HepG2 (cell line): ENCODE measurements at regions not wholly inside any gene's neighbourhood (a gene's known extent, or its start where the extent isn't known, plus 50 kb on each side); places are given as distances from the start of the nearest gene placed in this dataset.

Experiments used
- ATAC-seq: fragments of 200-7000 bp; cut with Tn5 transposase; 3 replicates; pipeline ENCODE4 v1.9.1; 2020; ENCODE audit warnings: mild to moderate bottlenecking, moderate library complexity
- BruUV-seq: library from RNA; stranded (reverse); fragments of 400-500 nt; replicated peaks from 2 replicates; lab custom pipeline; 2021; lab: Mats Ljungman, UMichigan
- CTCF ChIA-PET: fragments of 300-600 bp; formaldehyde crosslinking; extraction: SDS; loops from one replicate; lab custom pipeline; 2021; ENCODE audit warnings: low total read pairs, inconsistent platforms, low intra/inter-chr PET ratio; lab: Yijun Ruan, JAX
- POLR2A ChIA-PET: fragments of 350-600 bp; sonication (Branson Sonifier 250); formaldehyde crosslinking; loops from one replicate; lab custom pipeline; 2020; ENCODE audit warnings: antibody characterized with exemption, inconsistent platforms; lab: Yijun Ruan, JAX
- DNase-seq: peaks from one replicate; pipeline ENCODE4 v3.0.0-alpha.2; 2015; ENCODE audit warnings: low spot score
- FAIRE-seq: peaks from 3 replicates; lab custom pipeline; 2011; peaks lifted over from hg19 to GRCh38; lab: Jason Lieb, UNC
- H2AFZ ChIP-seq: one replicate; pipeline ENCODE4 v1.6.1; 2011; ENCODE audit warnings: low read length, inconsistent platforms
- H3K27ac ChIP-seq: fragments of 300-600 bp; 3 replicates; pipeline ENCODE4 v1.8.0; 2011; ENCODE audit warnings: mixed run types, mild to moderate bottlenecking, mixed read lengths, low read length, inconsistent platforms; ENCODE audit not compliant: insufficient read depth; ENCODE audit errors: extremely low read length
- H3K27me3 ChIP-seq, 2 experiments: fragments of 200-600 bp in 1 of 2; 2 replicates in 1 of 2; 3 replicates in 1 of 2; pipeline versions ENCODE4 v1.6.0 to v1.8.0; 2011; ENCODE audit warnings: low read length in 2 of 2, mild to moderate bottlenecking in 2 of 2, moderate library complexity in 2 of 2, inconsistent platforms in 1 of 2; ENCODE audit not compliant: insufficient read depth in 2 of 2, control insufficient read depth in 1 of 2
- H3K36me3 ChIP-seq, 2 experiments: fragments of 200-600 bp in 1 of 2; replicated peaks in 1 of 2; 2 replicates in 1 of 2; 3 replicates in 1 of 2; pipeline versions ENCODE4 v1.5.1 to v1.8.0; 2011; ENCODE audit warnings: low read length in 2 of 2, inconsistent platforms in 1 of 2; ENCODE audit not compliant: insufficient read depth in 2 of 2, control insufficient read depth in 1 of 2
- H3K4me1 ChIP-seq: 2 replicates; pipeline ENCODE4 v1.5.1; 2012; ENCODE audit warnings: low read length, inconsistent platforms; ENCODE audit not compliant: insufficient read depth
- H3K4me2 ChIP-seq: 2 replicates; pipeline ENCODE4 v1.6.0; 2011; ENCODE audit warnings: low read depth, low read length, inconsistent platforms
- H3K4me3 ChIP-seq, 3 experiments: fragments of 200-600 bp in 1 of 3; sonication (generic), shearing (Covaris generic) in 1 of 3; replicated peaks in 1 of 3; 2 replicates each; pipeline ENCODE4 v1.5.1; 2011 to 2016; ENCODE audit warnings: low read length in 3 of 3, inconsistent platforms in 2 of 3, low read depth in 2 of 3, mild to moderate bottlenecking in 2 of 3, control low read depth in 1 of 3, mixed read lengths in 1 of 3; ENCODE audit not compliant: insufficient read depth in 1 of 3
- H3K79me2 ChIP-seq: one replicate; pipeline ENCODE4 v1.6.1; 2011; ENCODE audit warnings: low read length, inconsistent platforms; ENCODE audit not compliant: insufficient read depth
- H3K9ac ChIP-seq: 2 replicates; pipeline ENCODE4 v1.6.0; 2011; ENCODE audit warnings: mild to moderate bottlenecking, low read depth, low read length, inconsistent platforms; ENCODE audit not compliant: insufficient read depth
- H3K9me3 ChIP-seq: 2 replicates; pipeline ENCODE4 v1.5.1; 2012; ENCODE audit warnings: mild to moderate bottlenecking, low read length
- H4K20me1 ChIP-seq: 2 replicates; pipeline ENCODE4 v1.6.0; 2011; ENCODE audit warnings: inconsistent platforms, mild to moderate bottlenecking, low read length, moderate library complexity; ENCODE audit not compliant: insufficient read depth
- ISX ChIP-seq: sonication (generic); formaldehyde crosslinking; conservative IDR thresholded peaks from 2 replicates; pipeline ENCODE4 v1.5.0; 2020; ENCODE audit warnings: missing genetic modification reagents
- JUN ChIP-seq: sonication (generic); formaldehyde crosslinking; IDR thresholded peaks from 2 replicates; pipeline ENCODE4 v1.4.0; 2020; ENCODE audit warnings: mild to moderate bottlenecking, missing genetic modification reagents
- JUNB ChIP-seq: sonication (generic); formaldehyde crosslinking; IDR thresholded peaks from 2 replicates; pipeline ENCODE4 v1.8.0; 2022; ENCODE audit warnings: missing genetic modification reagents, mild to moderate bottlenecking, borderline replicate concordance
- KLF15 ChIP-seq: sonication (generic); formaldehyde crosslinking; IDR thresholded peaks from 2 replicates; pipeline ENCODE4 v1.8.1; 2023; ENCODE audit warnings: borderline replicate concordance, mild to moderate bottlenecking, inconsistent platforms, missing genetic modification reagents, mixed read lengths
- PHF8 ChIP-seq: sonication (generic); formaldehyde crosslinking; IDR thresholded peaks from 2 replicates; pipeline ENCODE4 v1.5.0; 2020; ENCODE audit warnings: missing genetic modification reagents
- SP140L ChIP-seq: sonication (generic); formaldehyde crosslinking; IDR thresholded peaks from 2 replicates; pipeline ENCODE4 v1.4.0; 2020; ENCODE audit warnings: missing genetic modification reagents, borderline replicate concordance
- ZIK1 ChIP-seq: sonication (generic); formaldehyde crosslinking; IDR thresholded peaks from 2 replicates; pipeline ENCODE4 v1.5.0; 2020; ENCODE audit warnings: mild to moderate bottlenecking, low read depth, missing genetic modification reagents, borderline replicate concordance
- ZNF230 ChIP-seq: sonication (generic); formaldehyde crosslinking; IDR thresholded peaks from 2 replicates; pipeline ENCODE4 v1.4.0; 2020; ENCODE audit warnings: mild to moderate bottlenecking, missing genetic modification reagents
- ZSCAN12 ChIP-seq: sonication (generic); formaldehyde crosslinking; IDR thresholded peaks from 2 replicates; pipeline ENCODE4 v1.9.0; 2021; ENCODE audit warnings: mild to moderate bottlenecking, missing genetic modification reagents
- WGBS: methylation state at CpG from one replicate; pipeline ENCODE4 v1.1.6; 2017; ENCODE audit warnings: low lambda C conversion rate; 5-methylcytosine and 5-hydroxymethylcytosine counted together
- in situ Hi-C: cut with HindIII; loops from 2 replicates; pipeline ENCODE4 v1.10.0; 2017; ENCODE audit warnings: low pct_unique_long_range_greater_than_20kb; ENCODE audit not compliant: extremely low pct_ligation_motif_present
- intact Hi-C: fragments of 100-400 bp; cut with micrococcal nuclease; formaldehyde crosslinking; loops from one replicate; pipeline ENCODE4 v1.10.0; 2022; ENCODE audit not compliant: unreplicated experiment
- TF ChIP-seq, protein P1 (sequence below): sonication (generic); formaldehyde crosslinking; IDR thresholded peaks from 2 replicates; pipeline ENCODE4 v1.4.0; 2020; ENCODE audit warnings: mild to moderate bottlenecking, missing genetic modification reagents
- TF ChIP-seq, protein P2 (sequence below): IDR thresholded peaks from 2 replicates; pipeline ENCODE4 v1.4.0; 2020; ENCODE audit warnings: mild to moderate bottlenecking, missing genetic modification reagents
- TF ChIP-seq, protein P3 (sequence below): sonication (generic); formaldehyde crosslinking; IDR thresholded peaks from 2 replicates; pipeline ENCODE4 v1.4.0; 2020; ENCODE audit warnings: missing genetic modification reagents

DNA sequence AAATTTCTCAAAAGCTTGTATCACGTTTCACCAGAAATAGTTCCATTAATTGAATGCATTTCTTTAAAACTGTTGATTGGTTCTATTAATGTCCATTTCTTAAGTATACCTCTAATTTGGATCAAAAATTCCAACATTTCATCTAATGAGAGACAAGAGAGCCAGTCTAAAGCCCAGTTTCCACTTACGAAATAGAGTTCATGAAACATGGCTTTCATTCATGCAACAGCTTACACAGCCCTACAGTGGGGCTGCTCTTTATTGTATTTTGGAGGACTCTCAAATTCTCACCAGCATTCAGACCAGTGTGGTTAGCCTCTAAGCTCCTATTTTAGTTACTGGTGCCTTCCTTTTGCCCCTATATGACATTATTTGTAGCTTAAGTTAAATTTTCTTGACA is 566.9 kb upstream of the RGMB start:
- Histone ChIP-seq H3K4me3 (no peak overlapping the region), H4K20me1 (no peaks in the 10 kb centered on the region), H3K4me2 (no peak overlapping the region), H2AFZ (no peak overlapping the region), H3K9ac (no peak overlapping the region), H3K27ac (no peak overlapping the region), H3K36me3 (no peaks in the 10 kb centered on the region), H3K27me3 (no peaks in the 10 kb centered on the region), H3K9me3 (no peaks in the 10 kb centered on the region), H3K79me2 (no peaks in the 10 kb centered on the region), H3K4me1 (peaks cover 10% of the 10 kb centered on the region)
- CTCF ChIA-PET: no interaction called here
- DNase-seq (no peak), FAIRE-seq (no peak), ATAC-seq (no peak)
- TF ChIP-seq ISX (CRISPR knock-in tag) (no peak), KLF15 (CRISPR knock-in tag) (no peak)
- TF ChIP-seq, protein P1, sequence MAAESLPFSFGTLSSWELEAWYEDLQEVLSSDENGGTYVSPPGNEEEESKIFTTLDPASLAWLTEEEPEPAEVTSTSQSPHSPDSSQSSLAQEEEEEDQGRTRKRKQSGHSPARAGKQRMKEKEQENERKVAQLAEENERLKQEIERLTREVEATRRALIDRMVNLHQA (CRISPR knock-in tag): no peak
- TF ChIP-seq, protein P2, sequence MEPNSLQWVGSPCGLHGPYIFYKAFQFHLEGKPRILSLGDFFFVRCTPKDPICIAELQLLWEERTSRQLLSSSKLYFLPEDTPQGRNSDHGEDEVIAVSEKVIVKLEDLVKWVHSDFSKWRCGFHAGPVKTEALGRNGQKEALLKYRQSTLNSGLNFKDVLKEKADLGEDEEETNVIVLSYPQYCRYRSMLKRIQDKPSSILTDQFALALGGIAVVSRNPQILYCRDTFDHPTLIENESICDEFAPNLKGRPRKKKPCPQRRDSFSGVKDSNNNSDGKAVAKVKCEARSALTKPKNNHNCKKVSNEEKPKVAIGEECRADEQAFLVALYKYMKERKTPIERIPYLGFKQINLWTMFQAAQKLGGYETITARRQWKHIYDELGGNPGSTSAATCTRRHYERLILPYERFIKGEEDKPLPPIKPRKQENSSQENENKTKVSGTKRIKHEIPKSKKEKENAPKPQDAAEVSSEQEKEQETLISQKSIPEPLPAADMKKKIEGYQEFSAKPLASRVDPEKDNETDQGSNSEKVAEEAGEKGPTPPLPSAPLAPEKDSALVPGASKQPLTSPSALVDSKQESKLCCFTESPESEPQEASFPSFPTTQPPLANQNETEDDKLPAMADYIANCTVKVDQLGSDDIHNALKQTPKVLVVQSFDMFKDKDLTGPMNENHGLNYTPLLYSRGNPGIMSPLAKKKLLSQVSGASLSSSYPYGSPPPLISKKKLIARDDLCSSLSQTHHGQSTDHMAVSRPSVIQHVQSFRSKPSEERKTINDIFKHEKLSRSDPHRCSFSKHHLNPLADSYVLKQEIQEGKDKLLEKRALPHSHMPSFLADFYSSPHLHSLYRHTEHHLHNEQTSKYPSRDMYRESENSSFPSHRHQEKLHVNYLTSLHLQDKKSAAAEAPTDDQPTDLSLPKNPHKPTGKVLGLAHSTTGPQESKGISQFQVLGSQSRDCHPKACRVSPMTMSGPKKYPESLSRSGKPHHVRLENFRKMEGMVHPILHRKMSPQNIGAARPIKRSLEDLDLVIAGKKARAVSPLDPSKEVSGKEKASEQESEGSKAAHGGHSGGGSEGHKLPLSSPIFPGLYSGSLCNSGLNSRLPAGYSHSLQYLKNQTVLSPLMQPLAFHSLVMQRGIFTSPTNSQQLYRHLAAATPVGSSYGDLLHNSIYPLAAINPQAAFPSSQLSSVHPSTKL (CRISPR knock-in tag): no peak
- in situ Hi-C loops: no loop called here
- POLR2A ChIA-PET: no interaction called here
- no TSS peak for BruUV-seq
- intact Hi-C loops: no loop called here
- 2% methylated on average over 2 of the region's 2 CpGs for WGBS

DNA sequence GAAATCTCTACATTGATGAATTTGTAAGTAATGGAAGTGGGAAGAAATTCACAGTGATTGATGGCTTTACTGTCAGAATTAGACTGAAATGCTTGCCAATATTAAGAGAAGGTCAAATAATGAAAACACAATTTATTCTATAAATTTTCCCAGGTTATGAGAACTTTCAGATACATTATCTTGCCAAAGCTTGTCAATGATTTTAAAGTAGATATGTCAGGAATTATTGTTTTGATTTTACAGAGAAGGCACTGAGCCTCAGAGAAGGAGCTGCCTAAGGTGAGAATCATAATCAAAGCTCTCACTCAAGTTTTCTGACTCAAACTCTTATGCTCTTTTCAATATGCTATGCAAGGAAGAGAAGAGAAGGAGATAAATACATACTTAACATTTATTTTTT is 564.0 kb upstream of the RGMB start:
- Histone ChIP-seq H4K20me1 (no peaks in the 10 kb centered on the region), H3K4me1 (peaks cover 6% of the 10 kb centered on the region), H3K9ac (no peak overlapping the region), H3K4me3 (no peak overlapping the region), H2AFZ (no peak overlapping the region), H3K36me3 (no peaks in the 10 kb centered on the region), H3K4me2 (no peak overlapping the region), H3K79me2 (no peaks in the 10 kb centered on the region), H3K27me3 (no peaks in the 10 kb centered on the region), H3K27ac (no peak overlapping the region), H3K9me3 (no peaks in the 10 kb centered on the region)
- in situ Hi-C loops: no loop called here
- intact Hi-C loops: no loop called here
- ATAC-seq (no peak), DNase-seq (no peak), FAIRE-seq (no peak)
- ChIA-PET POLR2A (no interaction called here), CTCF (no interaction called here)
- no TSS peak for BruUV-seq
- TF ChIP-seq ZIK1 (CRISPR knock-in tag) (no peak), ZSCAN12 (CRISPR knock-in tag) (no peak), PHF8 (no peak), SP140L (CRISPR knock-in tag) (no peak), ZNF230 (CRISPR knock-in tag) (no peak), JUN (CRISPR knock-in tag) (no peak), JUNB (CRISPR knock-in tag) (no peak)
- TF ChIP-seq, protein P3, sequence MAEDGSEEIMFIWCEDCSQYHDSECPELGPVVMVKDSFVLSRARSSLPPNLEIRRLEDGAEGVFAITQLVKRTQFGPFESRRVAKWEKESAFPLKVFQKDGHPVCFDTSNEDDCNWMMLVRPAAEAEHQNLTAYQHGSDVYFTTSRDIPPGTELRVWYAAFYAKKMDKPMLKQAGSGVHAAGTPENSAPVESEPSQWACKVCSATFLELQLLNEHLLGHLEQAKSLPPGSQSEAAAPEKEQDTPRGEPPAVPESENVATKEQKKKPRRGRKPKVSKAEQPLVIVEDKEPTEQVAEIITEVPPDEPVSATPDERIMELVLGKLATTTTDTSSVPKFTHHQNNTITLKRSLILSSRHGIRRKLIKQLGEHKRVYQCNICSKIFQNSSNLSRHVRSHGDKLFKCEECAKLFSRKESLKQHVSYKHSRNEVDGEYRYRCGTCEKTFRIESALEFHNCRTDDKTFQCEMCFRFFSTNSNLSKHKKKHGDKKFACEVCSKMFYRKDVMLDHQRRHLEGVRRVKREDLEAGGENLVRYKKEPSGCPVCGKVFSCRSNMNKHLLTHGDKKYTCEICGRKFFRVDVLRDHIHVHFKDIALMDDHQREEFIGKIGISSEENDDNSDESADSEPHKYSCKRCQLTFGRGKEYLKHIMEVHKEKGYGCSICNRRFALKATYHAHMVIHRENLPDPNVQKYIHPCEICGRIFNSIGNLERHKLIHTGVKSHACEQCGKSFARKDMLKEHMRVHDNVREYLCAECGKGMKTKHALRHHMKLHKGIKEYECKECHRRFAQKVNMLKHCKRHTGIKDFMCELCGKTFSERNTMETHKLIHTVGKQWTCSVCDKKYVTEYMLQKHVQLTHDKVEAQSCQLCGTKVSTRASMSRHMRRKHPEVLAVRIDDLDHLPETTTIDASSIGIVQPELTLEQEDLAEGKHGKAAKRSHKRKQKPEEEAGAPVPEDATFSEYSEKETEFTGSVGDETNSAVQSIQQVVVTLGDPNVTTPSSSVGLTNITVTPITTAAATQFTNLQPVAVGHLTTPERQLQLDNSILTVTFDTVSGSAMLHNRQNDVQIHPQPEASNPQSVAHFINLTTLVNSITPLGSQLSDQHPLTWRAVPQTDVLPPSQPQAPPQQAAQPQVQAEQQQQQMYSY (CRISPR knock-in tag): no peak
